ENCODE measurements at regions not wholly inside any gene's neighbourhood (a gene's known extent, or its start where the extent isn't known, plus 50 kb on each side); places are given as distances from the start of the nearest gene placed in this dataset.
"Not testable (repeated sequence)": the region's sequence is repeated elsewhere in the genome, so short reads cannot be mapped to it uniquely, and the experiment has no call there.

DNA sequence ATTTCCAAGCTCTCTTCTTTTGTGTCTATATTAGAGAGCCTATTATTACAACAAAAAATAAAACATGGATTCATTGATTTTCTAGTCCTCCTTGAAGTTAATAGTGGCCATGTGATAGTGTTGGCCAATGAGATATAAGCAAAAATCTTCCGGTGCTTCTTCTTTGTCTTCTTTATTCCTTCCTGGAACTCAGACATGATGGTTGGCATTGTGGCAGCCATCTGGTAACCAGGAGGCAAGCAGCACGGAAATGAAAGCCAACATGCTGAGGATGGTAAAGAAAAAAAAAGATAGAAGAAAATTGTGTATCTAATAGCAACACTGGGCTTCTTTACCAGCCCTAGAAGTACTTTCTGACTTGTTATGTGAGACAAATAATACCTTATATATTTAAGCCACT is 50.8 kb upstream of the SEL1L start:
- in situ Hi-C loops (cut with HindIII; ENCODE audit: low pct_ligation_motif_present, low pct_unique_long_range_greater_than_20kb, low sequenced_read_pairs), result no loop called here

DNA sequence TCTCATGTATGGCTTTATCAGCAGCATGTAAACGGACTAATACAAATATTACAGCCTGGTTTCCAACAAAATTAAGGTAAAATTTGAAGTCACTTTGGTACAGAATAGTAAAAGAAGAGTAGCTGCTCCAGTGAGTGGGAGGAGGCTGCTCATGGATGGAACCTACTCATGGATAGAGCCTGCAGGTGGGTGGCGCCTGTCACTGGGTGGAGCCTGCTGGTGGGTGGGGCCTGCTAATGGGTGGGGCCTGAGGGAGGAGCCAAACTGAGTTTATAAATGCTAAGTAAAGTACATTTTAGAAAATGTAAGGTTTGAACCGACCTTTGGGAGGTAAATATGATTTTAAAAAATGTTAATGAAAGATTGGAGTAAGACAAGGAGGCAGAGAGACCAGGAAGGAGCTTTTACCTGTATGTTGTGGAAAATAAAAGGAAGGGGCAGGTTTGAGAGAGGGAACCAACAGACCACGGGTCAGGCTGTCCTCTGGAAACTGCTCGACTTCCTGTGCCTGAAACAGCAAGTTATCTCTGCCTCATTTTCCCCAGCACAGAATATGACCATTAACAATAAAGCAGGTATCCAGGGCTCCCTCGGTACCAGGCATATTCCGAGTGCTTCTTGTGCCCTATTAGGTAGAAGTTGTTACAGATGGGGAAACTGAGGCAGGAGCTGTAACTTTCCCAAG is 55.9 kb upstream of the SEL1L start:
- no peak for DNase-seq

More for the DNA sequence above, 50.8 kb upstream of the SEL1L start:
- DNase-seq, result no peak

DNA sequence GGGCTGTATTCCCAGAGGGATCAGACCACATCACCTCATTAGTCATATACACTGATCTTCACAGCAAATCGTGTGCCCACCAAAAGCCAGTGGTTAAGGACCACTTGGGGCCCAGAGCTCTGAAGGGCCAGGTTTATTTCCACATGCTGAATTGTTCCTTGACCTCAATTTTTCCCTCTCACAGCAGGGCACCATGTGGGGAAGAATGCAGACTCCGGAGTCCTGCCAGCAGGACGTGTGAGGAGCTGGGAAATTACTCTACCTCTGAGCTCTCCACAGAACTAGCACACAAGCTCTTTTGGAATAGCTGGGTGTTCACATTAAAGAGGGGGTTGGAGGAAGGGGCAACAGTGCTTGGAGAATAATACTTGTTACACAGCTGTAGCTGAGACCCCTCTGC is 57.6 kb upstream of the SEL1L start:
- no peak for DNase-seq
- in situ Hi-C loops (cut with HindIII; ENCODE audit: low pct_ligation_motif_present, low pct_unique_long_range_greater_than_20kb, low sequenced_read_pairs), result no loop called here

More for the DNA sequence above, 55.9 kb upstream of the SEL1L start:
- in situ Hi-C loops (cut with HindIII; ENCODE audit: low pct_ligation_motif_present, low pct_unique_long_range_greater_than_20kb, low sequenced_read_pairs), result no loop called here

DNA sequence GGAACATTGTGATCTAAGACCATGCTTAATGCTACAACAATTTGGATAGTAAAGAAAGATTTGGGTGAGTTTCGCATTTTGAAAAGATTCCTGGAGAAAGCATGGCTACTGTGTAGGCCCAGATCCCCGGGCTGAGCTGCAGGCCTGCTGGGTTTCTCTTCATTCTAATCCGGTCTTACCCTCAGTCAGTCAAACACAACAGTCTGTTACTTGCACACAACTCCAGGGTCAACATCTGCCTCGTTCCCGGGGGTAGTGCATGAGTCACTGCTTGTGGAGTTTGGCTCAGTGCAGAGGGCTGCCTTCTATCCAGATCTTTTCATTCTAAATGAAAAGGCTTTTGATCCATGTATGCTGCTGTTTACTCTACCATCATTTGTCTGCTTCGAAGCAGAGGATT is 60.4 kb upstream of the SEL1L start:
- DNase-seq, result no peak
- in situ Hi-C loops (cut with HindIII; ENCODE audit: low pct_ligation_motif_present, low pct_unique_long_range_greater_than_20kb, low sequenced_read_pairs), result no loop called here

DNA sequence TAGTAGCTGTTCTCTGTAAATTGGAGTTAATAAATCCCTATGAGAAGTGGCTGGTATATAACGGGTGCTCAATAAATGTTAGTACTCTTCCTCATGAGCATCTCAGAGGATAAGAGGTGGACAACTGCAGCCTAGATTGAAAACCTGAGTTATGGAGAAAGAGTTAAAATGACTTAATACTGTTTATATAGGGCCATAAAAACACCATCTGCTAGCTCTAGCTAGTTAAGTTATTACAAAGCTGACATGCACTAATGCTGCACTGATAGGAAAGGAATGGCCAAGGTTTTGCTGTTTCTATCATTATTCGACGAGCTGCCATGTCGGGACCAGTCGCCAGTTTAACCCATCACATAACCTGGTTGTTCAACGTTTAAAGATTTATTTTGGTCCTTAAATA is 72.0 kb upstream of the SEL1L start:
- DNase-seq, result no peak
- in situ Hi-C loops (cut with HindIII; ENCODE audit: low pct_ligation_motif_present, low pct_unique_long_range_greater_than_20kb, low sequenced_read_pairs), result no loop called here

DNA sequence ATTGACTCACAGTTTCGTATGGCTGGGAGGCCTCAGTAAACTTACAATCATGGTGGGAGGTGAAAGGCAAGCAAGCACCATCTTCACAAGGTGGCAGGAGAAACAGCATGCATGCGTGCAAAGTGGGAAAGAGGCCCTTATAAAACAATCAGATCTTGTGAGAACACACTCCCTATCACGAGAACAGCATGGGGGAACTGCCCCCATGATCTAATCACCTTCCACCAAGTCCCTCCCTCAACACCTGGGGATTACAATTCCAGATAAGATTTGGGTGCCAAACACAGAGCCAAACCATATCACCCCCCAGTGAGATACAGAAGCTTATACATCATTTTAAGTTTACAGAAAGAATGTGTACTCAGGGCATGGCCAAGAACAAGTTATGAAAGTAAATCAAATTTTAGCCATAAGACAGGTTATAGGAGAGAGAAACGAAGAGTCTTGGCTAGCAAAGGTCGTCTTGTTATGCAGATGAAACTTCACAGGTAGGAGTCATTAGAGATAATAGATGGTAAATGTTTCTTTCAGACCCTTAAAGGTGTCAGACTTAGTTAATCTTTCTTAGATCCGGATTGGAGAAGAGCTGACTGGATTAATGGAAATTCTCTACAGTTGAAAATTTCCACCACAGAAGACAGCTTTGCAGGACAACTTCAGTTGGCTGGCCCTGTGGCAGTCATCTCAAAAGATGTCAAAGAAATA is 79.8 kb upstream of the SEL1L start:
- in situ Hi-C loops (cut with HindIII; ENCODE audit: low pct_ligation_motif_present, low pct_unique_long_range_greater_than_20kb, low sequenced_read_pairs), result no loop called here
- DNase-seq, result no peak

DNA sequence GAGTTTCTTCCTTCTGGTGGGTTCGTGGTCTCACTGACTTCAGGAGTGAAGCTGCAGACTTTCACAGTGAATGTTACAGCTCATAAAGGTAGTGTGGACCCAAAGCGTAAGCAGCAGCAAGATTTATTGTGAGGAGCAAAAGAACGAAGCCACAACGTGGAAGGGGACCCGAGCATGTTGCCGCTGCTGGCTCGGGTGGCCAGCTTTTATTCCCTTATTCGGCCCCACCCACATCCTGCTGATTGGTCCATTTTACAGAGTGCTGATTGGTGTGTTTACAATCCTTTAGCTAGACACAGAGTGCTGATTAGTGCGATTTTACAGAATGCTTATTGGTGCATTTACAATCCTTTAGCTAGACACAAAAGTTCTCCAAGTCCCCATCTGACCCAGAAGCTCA is 80.6 kb upstream of the SEL1L start:
- DNase-seq; in situ Hi-C loops (cut with HindIII; ENCODE audit: low pct_ligation_motif_present, low pct_unique_long_range_greater_than_20kb, low sequenced_read_pairs): not testable (repeated sequence)

DNA sequence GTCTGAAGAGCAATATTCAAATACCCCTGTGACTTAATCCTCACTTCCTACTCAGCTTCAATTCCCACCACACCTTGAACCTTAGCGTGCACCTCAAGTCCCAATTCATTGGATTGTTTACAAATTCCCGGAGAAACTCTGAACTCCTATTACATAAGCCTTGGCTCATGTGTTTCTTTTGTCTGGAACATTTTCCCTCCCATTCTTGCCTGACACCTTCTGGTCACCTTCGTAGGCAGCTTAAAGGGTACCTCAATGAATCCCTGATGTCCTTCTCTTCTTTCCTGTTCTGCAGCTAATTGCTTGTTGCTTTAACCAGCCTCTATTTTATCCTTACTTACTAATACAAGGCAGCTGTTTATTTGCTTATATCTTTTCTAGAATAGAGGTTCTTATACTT is 85.0 kb upstream of the SEL1L start:
- in situ Hi-C loops (cut with HindIII; ENCODE audit: low pct_ligation_motif_present, low pct_unique_long_range_greater_than_20kb, low sequenced_read_pairs), result no loop called here
- no peak for DNase-seq

DNA sequence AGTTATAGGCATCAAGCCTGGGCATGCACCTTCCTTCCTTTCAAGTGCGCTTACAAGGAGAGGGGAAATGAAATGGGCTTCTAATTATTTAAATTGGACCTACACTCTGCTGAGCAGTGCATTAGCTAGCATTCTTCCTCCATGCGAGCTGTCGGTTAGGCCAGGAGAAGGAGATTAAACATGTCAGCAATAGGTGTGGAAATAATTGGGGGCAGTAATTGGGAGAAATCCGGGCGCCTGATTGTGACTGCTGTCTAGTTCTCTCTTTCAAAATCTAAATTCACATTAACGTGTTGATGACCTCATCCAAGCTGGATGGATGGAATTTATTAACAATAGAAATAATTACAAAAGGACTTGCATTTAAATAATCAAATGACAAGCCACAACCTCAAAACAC is 86.2 kb upstream of the SEL1L start:
- in situ Hi-C loops (cut with HindIII; ENCODE audit: low pct_ligation_motif_present, low pct_unique_long_range_greater_than_20kb, low sequenced_read_pairs), result no loop called here
- no peak for DNase-seq

DNA sequence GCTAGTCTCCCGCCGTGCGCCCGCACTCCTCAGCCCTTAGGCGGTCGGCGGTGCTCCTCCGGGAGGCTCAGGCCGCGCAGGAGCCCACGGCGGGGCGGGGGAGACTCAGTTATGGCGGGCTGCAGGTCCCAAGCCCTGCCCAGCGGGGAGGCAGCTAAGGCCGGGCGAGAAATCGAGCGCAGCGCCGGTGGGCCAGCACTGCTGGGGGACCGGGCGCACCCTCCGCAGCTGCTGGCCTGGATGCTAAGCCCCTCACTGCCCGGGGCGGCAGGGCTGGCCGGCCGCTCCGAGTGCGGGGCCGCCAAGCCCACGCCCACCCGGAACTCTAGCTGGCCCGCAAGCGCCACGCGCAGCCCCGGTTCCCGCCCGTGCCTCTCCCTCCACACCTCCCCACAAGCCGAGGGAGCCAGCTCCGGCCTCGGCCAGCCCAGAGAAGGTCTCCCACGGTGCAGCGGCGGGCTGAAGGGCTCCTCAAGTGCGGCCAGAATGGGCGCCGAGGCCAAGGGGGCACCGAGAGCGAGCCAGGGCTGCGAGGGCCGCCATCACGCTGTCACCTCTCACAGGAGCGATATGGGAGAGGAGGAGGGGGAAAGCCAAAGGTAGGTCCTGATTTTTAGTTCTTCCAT is 90.2 kb upstream of the SEL1L start:
- in situ Hi-C loops (cut with HindIII; ENCODE audit: low pct_ligation_motif_present, low pct_unique_long_range_greater_than_20kb, low sequenced_read_pairs); DNase-seq: not testable (repeated sequence)

DNA sequence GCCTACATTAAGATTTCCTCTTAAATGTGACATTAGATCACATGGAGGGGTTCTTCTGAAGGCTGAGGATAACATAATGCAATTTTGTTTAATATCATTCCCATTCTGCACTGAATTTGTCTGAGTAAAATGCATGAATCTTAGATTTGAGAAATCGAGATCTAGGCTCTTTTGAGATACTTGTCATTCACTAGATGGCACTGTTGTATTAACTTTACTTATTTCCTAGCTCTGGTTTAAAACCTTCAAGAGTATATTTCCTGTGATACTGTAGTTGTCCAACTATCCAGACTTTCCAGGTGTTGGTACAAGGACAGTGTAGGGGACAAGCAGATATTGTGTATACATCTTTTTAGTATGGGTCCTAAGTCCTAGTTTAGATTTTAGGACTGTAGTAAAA is 91.7 kb upstream of the SEL1L start:
- in situ Hi-C loops (cut with HindIII; ENCODE audit: low pct_ligation_motif_present, low pct_unique_long_range_greater_than_20kb, low sequenced_read_pairs), result no loop called here
- DNase-seq, result peak; percentile 39

DNA sequence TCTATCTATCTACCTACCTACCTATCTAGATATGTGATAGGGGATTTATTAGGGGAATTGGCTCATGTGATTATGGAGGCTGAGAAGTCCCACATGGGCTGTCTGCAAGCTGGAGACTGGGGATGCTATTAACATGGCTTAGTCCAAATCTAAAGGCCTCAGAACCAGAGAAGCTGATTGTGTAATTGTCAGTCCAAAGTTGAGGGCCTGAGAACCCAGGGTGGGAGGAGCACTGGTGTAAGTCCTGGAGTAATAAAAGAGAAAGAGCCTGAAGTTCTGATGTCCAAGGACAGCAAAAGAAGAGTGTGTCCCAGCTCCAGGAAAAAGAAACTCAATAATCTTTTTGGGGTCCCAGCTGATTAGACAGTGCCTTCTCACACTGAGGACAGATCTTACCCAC is 98.5 kb upstream of the SEL1L start:
- in situ Hi-C loops (cut with HindIII; ENCODE audit: low pct_ligation_motif_present, low pct_unique_long_range_greater_than_20kb, low sequenced_read_pairs), result no loop called here
- no peak for DNase-seq

DNA sequence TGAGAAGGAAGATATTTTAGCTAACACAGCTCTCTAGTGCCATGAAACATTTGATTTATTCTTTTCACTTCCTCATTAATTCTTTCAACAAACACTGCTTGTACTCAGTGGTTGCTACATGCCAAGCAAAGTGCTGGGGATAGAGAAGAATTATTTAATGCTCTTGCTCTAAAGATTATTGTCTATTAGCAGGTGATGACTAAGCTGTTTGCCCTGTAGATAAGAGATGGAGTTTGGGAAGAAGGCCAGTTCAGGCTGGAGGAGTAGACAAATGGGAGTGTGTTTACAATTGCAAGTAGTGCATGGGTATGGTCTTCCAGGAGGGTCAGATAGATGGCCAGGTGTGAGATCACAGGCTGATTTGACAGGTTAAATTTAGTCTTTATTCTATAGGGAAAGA is 99.8 kb upstream of the SEL1L start:
- in situ Hi-C loops (cut with HindIII; ENCODE audit: low pct_ligation_motif_present, low pct_unique_long_range_greater_than_20kb, low sequenced_read_pairs), result no loop called here
- no peak for DNase-seq

DNA sequence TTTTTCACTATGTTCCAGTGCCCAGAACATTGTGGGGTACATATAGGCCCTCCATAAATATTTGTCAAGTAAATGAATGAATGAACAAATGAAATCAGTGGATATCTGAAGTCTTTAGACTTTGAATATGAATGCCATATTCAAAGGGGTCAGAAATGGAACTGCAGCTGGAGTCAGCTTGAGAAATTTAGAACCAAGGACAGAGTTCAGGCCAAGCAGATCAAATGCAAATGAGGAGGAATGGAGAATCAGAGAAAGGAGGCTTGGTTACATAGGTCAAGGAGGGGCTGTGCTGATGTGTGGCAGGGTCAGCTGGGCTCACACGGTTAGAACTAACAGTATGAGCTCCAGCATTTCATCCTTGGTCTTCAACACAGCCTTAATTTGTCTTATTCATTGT is 104.0 kb upstream of the SEL1L start:
- in situ Hi-C loops (cut with HindIII; ENCODE audit: low pct_ligation_motif_present, low pct_unique_long_range_greater_than_20kb, low sequenced_read_pairs), result no loop called here

DNA sequence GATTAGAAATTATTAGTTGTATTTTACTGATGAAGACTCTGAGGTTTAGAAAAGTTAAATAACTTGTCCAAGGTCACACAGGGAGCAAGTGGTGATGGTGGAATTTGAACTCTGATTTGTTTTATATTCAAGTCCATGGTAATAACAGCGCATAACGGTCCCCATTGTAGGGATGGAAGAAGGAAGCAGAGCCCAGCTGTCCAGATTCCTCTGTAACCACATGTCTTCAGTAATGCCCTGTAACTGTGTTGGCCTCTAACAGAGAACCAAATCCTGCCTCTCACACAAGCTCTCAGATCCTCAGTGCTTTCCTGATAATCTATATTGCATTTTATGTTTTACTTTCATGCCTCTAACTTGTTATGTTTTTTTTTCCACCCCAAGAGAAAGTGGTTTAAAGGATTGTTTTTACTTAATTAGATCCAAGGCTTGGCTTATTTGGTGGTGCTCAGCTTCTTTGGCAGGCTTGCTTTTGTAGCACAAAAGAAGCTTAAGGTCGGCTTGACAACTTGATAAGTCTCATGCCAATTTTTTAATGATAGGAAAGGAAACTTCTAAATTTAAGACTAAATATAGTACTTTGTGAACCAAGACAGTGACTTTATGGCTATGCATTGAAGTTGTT is 105.1 kb upstream of the SEL1L start:
- in situ Hi-C loops (cut with HindIII; ENCODE audit: low pct_ligation_motif_present, low pct_unique_long_range_greater_than_20kb, low sequenced_read_pairs), result no loop called here
- DNase-seq, result no peak

More for the DNA sequence above, 104.0 kb upstream of the SEL1L start:
- DNase-seq, result no peak

DNA sequence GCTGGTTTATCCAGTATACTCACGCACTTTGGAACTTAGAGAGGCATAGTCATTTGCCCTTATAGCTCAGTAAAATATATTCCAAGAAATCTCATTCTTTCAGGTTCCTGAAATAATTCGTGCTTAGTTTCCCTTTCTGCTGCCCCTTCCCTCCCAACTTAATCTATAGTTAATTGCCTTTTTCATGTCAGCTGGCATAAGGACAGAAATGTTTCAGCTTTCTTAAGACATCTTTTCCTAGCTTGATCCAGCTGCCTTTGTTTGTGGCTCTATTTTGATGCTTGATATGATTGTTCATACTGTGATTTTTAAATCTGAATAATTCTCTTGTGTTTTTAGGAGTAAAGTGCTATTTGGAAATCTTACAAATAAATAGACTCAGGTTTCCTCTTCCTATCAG is 120.0 kb upstream of the SEL1L start:
- no peak for DNase-seq
- in situ Hi-C loops (cut with HindIII; ENCODE audit: low pct_ligation_motif_present, low pct_unique_long_range_greater_than_20kb, low sequenced_read_pairs), result no loop called here

DNA sequence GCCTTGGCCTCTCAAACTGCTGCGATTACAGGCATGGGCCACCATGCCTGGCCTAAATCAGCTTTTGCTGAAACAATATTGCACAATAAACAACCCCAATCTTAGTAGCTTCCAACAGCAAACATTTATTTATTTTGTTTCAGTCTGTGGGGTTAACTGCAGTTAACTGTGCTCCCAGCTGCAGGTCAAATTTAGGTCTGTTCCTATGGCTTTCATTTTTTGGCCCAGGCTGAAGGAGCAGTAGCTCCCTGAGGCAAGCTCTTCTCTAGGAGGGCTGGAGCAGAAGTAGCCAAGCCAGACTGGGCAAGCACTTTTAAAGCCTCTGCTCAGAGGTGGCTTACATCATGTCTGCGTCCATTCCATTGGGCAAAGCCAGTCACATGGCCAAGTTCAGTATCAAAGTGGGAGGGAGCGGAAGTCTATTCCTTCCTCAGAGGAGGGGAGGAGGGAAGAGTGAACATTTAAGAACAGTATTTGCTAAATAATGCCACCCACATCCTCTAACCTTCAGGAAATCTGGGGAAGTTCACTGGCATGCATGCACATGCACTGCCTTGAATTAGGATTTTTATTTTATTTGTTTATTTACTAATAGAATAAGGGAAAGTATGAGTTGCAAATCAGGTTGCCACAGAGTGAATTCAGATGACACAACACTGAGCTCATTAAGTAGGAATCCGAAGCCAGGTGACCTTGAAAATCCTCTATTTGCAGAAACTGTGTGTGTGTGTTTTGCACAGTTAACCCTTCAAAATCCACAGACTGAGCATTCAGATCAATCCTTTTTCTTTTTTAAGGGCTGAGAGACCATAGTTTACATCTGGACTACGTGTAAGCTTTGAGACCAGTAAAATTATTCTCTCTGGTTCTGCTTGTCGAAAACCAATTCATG is 122.0 kb upstream of the SEL1L start:
- no peak for DNase-seq
- in situ Hi-C loops (cut with HindIII; ENCODE audit: low pct_ligation_motif_present, low pct_unique_long_range_greater_than_20kb, low sequenced_read_pairs), result no loop called here

DNA sequence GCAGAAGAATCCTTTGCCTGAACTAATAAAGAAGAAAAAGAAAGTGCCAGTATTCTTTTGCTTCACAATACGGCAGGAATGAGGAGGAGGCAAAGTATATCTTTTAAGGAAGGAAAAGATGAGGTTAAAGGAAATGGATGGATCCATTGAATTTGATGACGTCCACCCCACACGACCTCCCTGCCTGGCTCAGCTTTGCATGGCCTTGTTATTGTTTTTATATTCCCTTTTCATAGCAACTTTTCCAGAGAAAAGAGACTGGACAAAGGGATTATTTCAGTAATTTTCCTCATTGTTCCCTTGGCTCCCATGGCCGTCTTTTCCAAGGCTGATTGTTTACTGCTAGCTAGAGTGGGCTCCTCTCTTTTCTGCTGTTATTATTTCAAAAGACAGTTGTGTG is 123.2 kb upstream of the SEL1L start:
- no peak for DNase-seq
- in situ Hi-C loops (cut with HindIII; ENCODE audit: low pct_ligation_motif_present, low pct_unique_long_range_greater_than_20kb, low sequenced_read_pairs), result no loop called here

DNA sequence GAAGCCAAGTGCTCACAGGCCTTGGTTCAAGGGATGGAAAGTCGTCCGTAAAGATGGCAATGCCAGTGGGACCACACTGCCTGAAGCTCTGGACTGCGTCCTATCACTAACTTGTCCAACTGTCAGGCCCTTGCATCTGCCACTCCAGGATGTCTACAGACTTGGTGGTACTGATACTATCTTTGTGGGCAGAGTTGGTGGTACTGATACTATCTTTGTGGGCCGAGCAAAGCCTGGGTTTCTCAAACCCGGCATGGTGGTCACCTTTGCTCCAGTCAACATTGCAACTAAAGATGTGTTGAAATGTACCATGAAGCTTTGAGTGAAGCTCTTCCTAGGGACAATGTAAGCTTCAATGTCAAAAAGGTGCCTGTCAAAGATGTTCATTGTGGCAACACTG is 128.4 kb upstream of the SEL1L start:
- in situ Hi-C loops (cut with HindIII; ENCODE audit: low pct_ligation_motif_present, low pct_unique_long_range_greater_than_20kb, low sequenced_read_pairs), result no loop called here
- DNase-seq, result no peak
